ENCODE measurements at regions not wholly inside any gene's neighbourhood (a gene's known extent, or its start where the extent isn't known, plus 50 kb on each side); places are given as distances from the start of the nearest gene placed in this dataset.

GRCh38 chr10:76684968-76685367 lies 952.6 kb downstream of the KCNMA1 start:
- POLR2A ChIA-PET, result no interaction called here
- Mint-ChIP-seq H3K4me3 (no peak overlapping the region), H3K27ac (no peak overlapping the region), H3K9me3 (ENCODE audit: insufficient read depth) (peaks cover 5% of the 10 kb centered on the region), H3K4me1 (ENCODE audit: low read depth) (no peaks in the 10 kb centered on the region), H3K36me3 (ENCODE audit: low read depth) (no peaks in the 10 kb centered on the region), H3K27me3 (ENCODE audit: low read depth) (no peaks in the 10 kb centered on the region)
- DNase-seq (no peak), ATAC-seq (no peak)
- CTCF ChIA-PET, result no interaction called here

GRCh38 chr10:76681153-76681552 lies 956.5 kb downstream of the KCNMA1 start:
- peaks cover 5% of the 10 kb centered on the region for H3K9me3 Mint-ChIP-seq (ENCODE audit: insufficient read depth)

GRCh38 chr10:76679030-76679429 lies 958.6 kb downstream of the KCNMA1 start:
- CTCF ChIA-PET, result no interaction called here
- DNase-seq, result no peak
- no peaks in the 10 kb centered on the region for H3K4me1 Mint-ChIP-seq (ENCODE audit: low read depth)

More at GRCh38 chr10:76681153-76681552, 956.5 kb downstream of the KCNMA1 start:
- Mint-ChIP-seq H3K4me1 (ENCODE audit: low read depth) (no peaks in the 10 kb centered on the region), H3K4me3 (no peak overlapping the region), H3K27ac (no peak overlapping the region), H3K36me3 (ENCODE audit: low read depth) (no peaks in the 10 kb centered on the region), H3K27me3 (ENCODE audit: low read depth) (no peaks in the 10 kb centered on the region)
- ChIA-PET POLR2A (no interaction called here), CTCF (no interaction called here)
- no peak for DNase-seq
- no peak for ATAC-seq

GRCh38 chr10:76675951-76676587 lies 961.5 kb downstream of the KCNMA1 start:
- ATAC-seq, result no peak

More at GRCh38 chr10:76679030-76679429, 958.6 kb downstream of the KCNMA1 start:
- Mint-ChIP-seq H3K9me3 (ENCODE audit: insufficient read depth) (no peaks in the 10 kb centered on the region), H3K4me3 (no peak overlapping the region), H3K27ac (no peak overlapping the region), H3K27me3 (ENCODE audit: low read depth) (no peaks in the 10 kb centered on the region), H3K36me3 (ENCODE audit: low read depth) (no peaks in the 10 kb centered on the region)
- no peak for ATAC-seq
- POLR2A ChIA-PET, result no interaction called here

GRCh38 chr10:76675561-76675950 lies 962.1 kb downstream of the KCNMA1 start:
- POLR2A ChIA-PET, result no interaction called here
- Mint-ChIP-seq H3K27ac (no peak overlapping the region), H3K4me3 (no peak overlapping the region), H3K9me3 (ENCODE audit: insufficient read depth) (no peaks in the 10 kb centered on the region), H3K36me3 (ENCODE audit: low read depth) (no peaks in the 10 kb centered on the region), H3K27me3 (ENCODE audit: low read depth) (no peaks in the 10 kb centered on the region), H3K4me1 (ENCODE audit: low read depth) (no peaks in the 10 kb centered on the region)
- CTCF ChIA-PET, result no interaction called here
- DNase-seq (no peak), ATAC-seq (no peak)

More at GRCh38 chr10:76675951-76676587, 961.5 kb downstream of the KCNMA1 start:
- no peak for DNase-seq
- no peaks in the 10 kb centered on the region for H3K36me3 Mint-ChIP-seq (ENCODE audit: low read depth)
- no peak overlapping the region for H3K27ac Mint-ChIP-seq
- H3K9me3 Mint-ChIP-seq (ENCODE audit: insufficient read depth), result no peaks in the 10 kb centered on the region
- no peaks in the 10 kb centered on the region for H3K27me3 Mint-ChIP-seq (ENCODE audit: low read depth)
- no peaks in the 10 kb centered on the region for H3K4me1 Mint-ChIP-seq (ENCODE audit: low read depth)
- H3K4me3 Mint-ChIP-seq, result no peak overlapping the region
- ChIA-PET POLR2A (no interaction called here), CTCF (no interaction called here)

GRCh38 chr10:76667408-76668370 lies 969.9 kb downstream of the KCNMA1 start:
- ATAC-seq (no peak), DNase-seq (no peak)
- ChIA-PET POLR2A (no interaction called here), CTCF (no interaction called here)
- no peaks in the 10 kb centered on the region for H3K27me3 Mint-ChIP-seq (ENCODE audit: low read depth)
- no peaks in the 10 kb centered on the region for H3K4me1 Mint-ChIP-seq (ENCODE audit: low read depth)
- no peak overlapping the region for H3K27ac Mint-ChIP-seq
- H3K4me3 Mint-ChIP-seq, result no peak overlapping the region
- H3K36me3 Mint-ChIP-seq (ENCODE audit: low read depth), result no peaks in the 10 kb centered on the region
- no peaks in the 10 kb centered on the region for H3K9me3 Mint-ChIP-seq (ENCODE audit: insufficient read depth)

- Mint-ChIP-seq H3K4me1 (ENCODE audit: low read depth) (no peaks in the 10 kb centered on the region), H3K27me3 (ENCODE audit: low read depth) (no peaks in the 10 kb centered on the region)
- CTCF ChIA-PET, result no interaction called here
Measured at GRCh38 chr10:76666891-76667290, 970.7 kb downstream of the KCNMA1 start.

GRCh38 chr10:76665029-76665428 lies 972.6 kb downstream of the KCNMA1 start:
- H3K4me1 Mint-ChIP-seq (ENCODE audit: low read depth), result no peaks in the 10 kb centered on the region
- no peak overlapping the region for H3K4me3 Mint-ChIP-seq
- no peaks in the 10 kb centered on the region for H3K36me3 Mint-ChIP-seq (ENCODE audit: low read depth)
- ATAC-seq (no peak), DNase-seq (no peak)
- CTCF ChIA-PET, result no interaction called here
- no peak overlapping the region for H3K27ac Mint-ChIP-seq
- H3K9me3 Mint-ChIP-seq (ENCODE audit: insufficient read depth), result no peaks in the 10 kb centered on the region
- POLR2A ChIA-PET, result no interaction called here
- no peaks in the 10 kb centered on the region for H3K27me3 Mint-ChIP-seq (ENCODE audit: low read depth)

More at GRCh38 chr10:76666891-76667290, 970.7 kb downstream of the KCNMA1 start:
- ATAC-seq (no peak), DNase-seq (no peak)
- no peaks in the 10 kb centered on the region for H3K36me3 Mint-ChIP-seq (ENCODE audit: low read depth)
- POLR2A ChIA-PET, result no interaction called here
- H3K27ac Mint-ChIP-seq, result no peak overlapping the region
- no peak overlapping the region for H3K4me3 Mint-ChIP-seq
- no peaks in the 10 kb centered on the region for H3K9me3 Mint-ChIP-seq (ENCODE audit: insufficient read depth)

- no peaks in the 10 kb centered on the region for H3K4me1 Mint-ChIP-seq (ENCODE audit: low read depth)
- H3K9me3 Mint-ChIP-seq (ENCODE audit: insufficient read depth), result no peaks in the 10 kb centered on the region
- CTCF ChIA-PET, result no interaction called here
- H3K27me3 Mint-ChIP-seq (ENCODE audit: low read depth), result peaks cover 2% of the 10 kb centered on the region
- ATAC-seq (no peak), DNase-seq (no peak)
- no peak overlapping the region for H3K27ac Mint-ChIP-seq
- H3K4me3 Mint-ChIP-seq, result no peak overlapping the region
- POLR2A ChIA-PET, result no interaction called here
- no peaks in the 10 kb centered on the region for H3K36me3 Mint-ChIP-seq (ENCODE audit: low read depth)
Measured at GRCh38 chr10:76657337-76658012, 980.1 kb downstream of the KCNMA1 start.

GRCh38 chr10:76651154-76651553 lies 986.5 kb downstream of the KCNMA1 start:
- POLR2A ChIA-PET, result no interaction called here
- ATAC-seq, result no peak
- DNase-seq, result no peak
- CTCF ChIA-PET, result no interaction called here
- Mint-ChIP-seq H3K4me1 (ENCODE audit: low read depth) (no peaks in the 10 kb centered on the region), H3K9me3 (ENCODE audit: insufficient read depth) (no peaks in the 10 kb centered on the region), H3K27ac (no peak overlapping the region), H3K4me3 (no peak overlapping the region), H3K27me3 (ENCODE audit: low read depth) (no peaks in the 10 kb centered on the region), H3K36me3 (ENCODE audit: low read depth) (no peaks in the 10 kb centered on the region)

GRCh38 chr10:76649723-76650127 lies 987.9 kb downstream of the KCNMA1 start:
- POLR2A ChIA-PET, result no interaction called here
- no peak for ATAC-seq
- H3K4me3 Mint-ChIP-seq, result no peak overlapping the region

GRCh38 chr10:76649254-76649653 lies 988.4 kb downstream of the KCNMA1 start:
- Mint-ChIP-seq H3K36me3 (ENCODE audit: low read depth) (no peaks in the 10 kb centered on the region), H3K27me3 (ENCODE audit: low read depth) (no peaks in the 10 kb centered on the region), H3K4me3 (no peak overlapping the region), H3K27ac (no peak overlapping the region), H3K4me1 (ENCODE audit: low read depth) (no peaks in the 10 kb centered on the region), H3K9me3 (ENCODE audit: insufficient read depth) (no peaks in the 10 kb centered on the region)
- CTCF ChIA-PET, result no interaction called here
- no peak for DNase-seq
- no peak for ATAC-seq
- POLR2A ChIA-PET, result no interaction called here

More at GRCh38 chr10:76649723-76650127, 987.9 kb downstream of the KCNMA1 start:
- no peak overlapping the region for H3K27ac Mint-ChIP-seq
- no peaks in the 10 kb centered on the region for H3K36me3 Mint-ChIP-seq (ENCODE audit: low read depth)
- no peaks in the 10 kb centered on the region for H3K4me1 Mint-ChIP-seq (ENCODE audit: low read depth)
- no peak for DNase-seq
- H3K9me3 Mint-ChIP-seq (ENCODE audit: insufficient read depth), result no peaks in the 10 kb centered on the region
- H3K27me3 Mint-ChIP-seq (ENCODE audit: low read depth), result no peaks in the 10 kb centered on the region
- CTCF ChIA-PET, result no interaction called here
